ENCODE measurements at regions not wholly inside any gene's neighbourhood (a gene's known extent, or its start where the extent isn't known, plus 50 kb on each side); places are given as distances from the start of the nearest gene placed in this dataset.

GRCh38 chr7:149608168-149608567 lies 110.6 kb upstream of the ZNF746 start:
- TF ChIP-seq CTCF (IDR thresholded peaks at IDR 0.05; ENCODE audit: low read length) (no peak), EZH2 (optimal IDR thresholded peaks at IDR 0.05; ENCODE audit: low read depth, low read length) (no peak), EZH2phosphoT487 (IDR thresholded peaks at IDR 0.05; ENCODE audit: low read length) (no peak)
